Nephron progenitor cell (in vitro differentiated cells): ENCODE measurements at regions not wholly inside any gene's neighbourhood (a gene's known extent, or its start where the extent isn't known, plus 50 kb on each side); places are given as distances from the start of the nearest gene placed in this dataset.
A peak's percentile ranks its signal among the peaks of the same experiment; 100 is the strongest.

Source experiments
- DNase-seq: peaks from one replicate; pipeline ENCODE4 v3.0.0; 2021
- H3K27ac Mint-ChIP-seq: 2 replicates; pipeline ENCODE4 v1.8.0; 2021; ENCODE audit warnings: mild to moderate bottlenecking, moderate library complexity, mixed read lengths
- H3K27me3 Mint-ChIP-seq: 2 replicates; pipeline ENCODE4 v1.8.0; 2021; ENCODE audit warnings: mild to moderate bottlenecking, low read depth, mixed read lengths; ENCODE audit not compliant: poor library complexity
- H3K36me3 Mint-ChIP-seq: 2 replicates; pipeline ENCODE4 v1.8.0; 2021; ENCODE audit warnings: low read depth, mixed read lengths
- H3K4me1 Mint-ChIP-seq: 2 replicates; pipeline ENCODE4 v1.8.0; 2021; ENCODE audit warnings: mixed read lengths
- H3K4me3 Mint-ChIP-seq: 2 replicates; pipeline ENCODE4 v1.8.0; 2021; ENCODE audit warnings: mild to moderate bottlenecking, moderate library complexity, mixed read lengths
- H3K9me3 Mint-ChIP-seq: 2 replicates; pipeline ENCODE4 v1.8.0; 2021; ENCODE audit warnings: mild to moderate bottlenecking, moderate library complexity, mixed read lengths
- TF ChIP-seq, protein P1 (sequence below): fragments of 200-600 bp; sonication (generic); IDR thresholded peaks from 2 replicates; pipeline ENCODE4 v1.5.0; 2021; ENCODE audit warnings: antibody characterized with exemption

DNA sequence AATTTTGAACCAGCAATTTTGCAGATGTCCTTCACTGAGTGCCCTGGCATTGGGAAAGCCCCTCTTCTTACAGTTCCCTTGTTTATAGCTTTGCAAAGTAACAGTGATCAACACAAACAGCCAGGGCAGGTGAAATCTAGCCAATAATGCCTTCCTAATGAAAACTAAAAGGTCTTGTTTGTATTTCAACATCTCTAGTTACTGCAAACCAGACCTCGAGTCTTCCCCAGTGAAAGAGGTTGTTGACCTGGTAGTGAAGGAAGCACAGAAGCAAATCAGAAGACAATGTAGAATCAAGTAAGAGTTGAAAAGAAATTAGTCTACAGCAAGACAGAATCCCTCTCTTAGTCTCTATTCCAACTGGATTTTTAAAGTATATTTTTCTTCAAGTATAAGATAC, 231.2 kb downstream of the SNX13 start:
- H3K27me3 Mint-ChIP-seq: no peaks in the 10 kb centered on the region
- H3K4me1 Mint-ChIP-seq: peaks cover 11% of the 10 kb centered on the region
- no peaks in the 10 kb centered on the region for H3K9me3 Mint-ChIP-seq
- no peaks in the 10 kb centered on the region for H3K36me3 Mint-ChIP-seq
- H3K4me3 Mint-ChIP-seq: no peak overlapping the region
- H3K27ac Mint-ChIP-seq: no peak overlapping the region
- TF ChIP-seq, protein P1, sequence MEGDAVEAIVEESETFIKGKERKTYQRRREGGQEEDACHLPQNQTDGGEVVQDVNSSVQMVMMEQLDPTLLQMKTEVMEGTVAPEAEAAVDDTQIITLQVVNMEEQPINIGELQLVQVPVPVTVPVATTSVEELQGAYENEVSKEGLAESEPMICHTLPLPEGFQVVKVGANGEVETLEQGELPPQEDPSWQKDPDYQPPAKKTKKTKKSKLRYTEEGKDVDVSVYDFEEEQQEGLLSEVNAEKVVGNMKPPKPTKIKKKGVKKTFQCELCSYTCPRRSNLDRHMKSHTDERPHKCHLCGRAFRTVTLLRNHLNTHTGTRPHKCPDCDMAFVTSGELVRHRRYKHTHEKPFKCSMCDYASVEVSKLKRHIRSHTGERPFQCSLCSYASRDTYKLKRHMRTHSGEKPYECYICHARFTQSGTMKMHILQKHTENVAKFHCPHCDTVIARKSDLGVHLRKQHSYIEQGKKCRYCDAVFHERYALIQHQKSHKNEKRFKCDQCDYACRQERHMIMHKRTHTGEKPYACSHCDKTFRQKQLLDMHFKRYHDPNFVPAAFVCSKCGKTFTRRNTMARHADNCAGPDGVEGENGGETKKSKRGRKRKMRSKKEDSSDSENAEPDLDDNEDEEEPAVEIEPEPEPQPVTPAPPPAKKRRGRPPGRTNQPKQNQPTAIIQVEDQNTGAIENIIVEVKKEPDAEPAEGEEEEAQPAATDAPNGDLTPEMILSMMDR: no peak
- DNase-seq: no peak

GRCh38 chr7:17709599-17709998, 230.7 kb downstream of the SNX13 start:
- Mint-ChIP-seq H3K27ac (no peak overlapping the region), H3K27me3 (no peaks in the 10 kb centered on the region), H3K9me3 (no peaks in the 10 kb centered on the region), H3K4me3 (no peak overlapping the region), H3K4me1 (peaks cover 11% of the 10 kb centered on the region), H3K36me3 (no peaks in the 10 kb centered on the region)
- TF ChIP-seq, protein P1: no peak
- DNase-seq: no peak

DNA sequence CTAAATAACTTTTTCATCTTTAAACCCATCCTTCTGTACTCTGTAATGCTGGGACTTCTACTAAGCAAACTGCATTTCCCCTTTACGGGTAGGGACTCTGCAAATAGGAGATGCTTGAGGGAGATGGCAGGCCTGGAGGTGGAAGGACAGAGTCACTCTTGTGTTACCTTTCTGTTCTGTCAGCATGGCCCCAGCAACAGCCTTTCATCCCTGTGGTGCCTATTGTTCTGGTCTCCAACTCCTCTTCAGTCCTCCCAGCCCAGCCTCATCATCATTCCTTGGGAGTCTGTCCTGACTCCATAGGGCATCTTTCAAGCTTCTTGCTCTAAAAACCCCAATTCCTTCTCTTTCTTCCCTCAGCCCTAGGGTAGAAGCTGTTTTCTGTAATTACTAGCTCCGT, 230.0 kb downstream of the SNX13 start:
- H3K4me3 Mint-ChIP-seq: no peak overlapping the region
- no peak overlapping the region for H3K27ac Mint-ChIP-seq
- TF ChIP-seq, protein P1: no peak
- no peaks in the 10 kb centered on the region for H3K9me3 Mint-ChIP-seq
- no peaks in the 10 kb centered on the region for H3K36me3 Mint-ChIP-seq
- H3K4me1 Mint-ChIP-seq: peaks cover 11% of the 10 kb centered on the region
- no peak for DNase-seq
- no peaks in the 10 kb centered on the region for H3K27me3 Mint-ChIP-seq

DNA sequence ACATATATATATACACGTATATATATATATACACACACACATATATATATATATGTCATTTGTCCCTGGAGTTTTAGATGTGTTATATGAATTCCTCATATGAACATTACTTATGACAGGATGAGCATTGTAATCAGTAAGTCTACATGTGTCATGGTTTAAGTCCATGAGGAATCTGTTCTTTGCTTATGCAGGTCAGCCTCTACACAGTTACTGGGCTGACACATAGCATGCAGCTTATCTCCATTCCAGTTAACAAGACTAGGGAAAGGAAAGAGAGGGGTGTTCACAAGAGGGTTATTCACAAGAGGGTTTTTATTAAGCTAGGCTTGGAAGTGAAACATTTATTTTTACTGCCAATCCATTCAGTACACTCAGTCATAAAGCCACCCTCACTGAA, 226.7 kb downstream of the SNX13 start:
- no peak overlapping the region for H3K27ac Mint-ChIP-seq
- H3K9me3 Mint-ChIP-seq: no peaks in the 10 kb centered on the region
- no peak overlapping the region for H3K4me3 Mint-ChIP-seq
- H3K4me1 Mint-ChIP-seq: peaks cover 26% of the 10 kb centered on the region
- no peaks in the 10 kb centered on the region for H3K27me3 Mint-ChIP-seq
- H3K36me3 Mint-ChIP-seq: no peaks in the 10 kb centered on the region
- DNase-seq: no peak
- TF ChIP-seq, protein P1: no peak

- H3K27ac Mint-ChIP-seq: peak overlapping the region; percentile 2
- DNase-seq: no peak
- H3K9me3 Mint-ChIP-seq: no peaks in the 10 kb centered on the region
- no peaks in the 10 kb centered on the region for H3K36me3 Mint-ChIP-seq
- TF ChIP-seq, protein P1: no peak
- H3K4me1 Mint-ChIP-seq: peaks cover 19% of the 10 kb centered on the region
- H3K4me3 Mint-ChIP-seq: peak overlapping the region; percentile 19
- H3K27me3 Mint-ChIP-seq: no peaks in the 10 kb centered on the region
Measured at GRCh38 chr7:17716816-17717215, 223.5 kb downstream of the SNX13 start.

DNA sequence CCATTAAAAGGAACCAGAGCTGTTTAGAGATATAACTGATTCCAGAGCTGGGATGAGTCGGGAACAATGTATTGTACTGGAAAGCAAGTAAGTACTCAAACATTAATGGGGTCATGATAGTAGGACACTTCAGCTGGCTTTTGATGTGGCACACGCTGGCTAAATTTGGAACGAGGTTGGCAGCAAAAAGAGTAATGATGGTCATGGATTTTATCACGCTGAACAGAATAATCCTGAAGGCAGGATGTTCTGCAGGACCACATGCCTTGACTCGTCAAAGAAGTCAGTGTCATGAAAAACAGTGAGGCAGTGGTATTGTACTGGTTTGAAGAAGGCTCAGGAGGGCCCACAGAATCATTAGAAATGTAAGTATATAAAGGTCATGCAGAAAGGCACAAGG, 220.3 kb downstream of the SNX13 start:
- Mint-ChIP-seq H3K4me1 (peaks cover 27% of the 10 kb centered on the region), H3K27me3 (no peaks in the 10 kb centered on the region), H3K36me3 (no peaks in the 10 kb centered on the region), H3K9me3 (no peaks in the 10 kb centered on the region), H3K27ac (no peak overlapping the region), H3K4me3 (no peak overlapping the region)
- TF ChIP-seq, protein P1: no peak
- DNase-seq: no peak
